Putamen (tissue), 1 donor: ENCODE measurements at regions not wholly inside any gene's neighbourhood (a gene's known extent, or its start where the extent isn't known, plus 50 kb on each side); places are given as distances from the start of the nearest gene placed in this dataset.

Source experiments
- DNase-seq: peaks from one replicate; pipeline ENCODE4 v3.0.0-alpha.2; 2016; ENCODE audit warnings: low spot score

DNA sequence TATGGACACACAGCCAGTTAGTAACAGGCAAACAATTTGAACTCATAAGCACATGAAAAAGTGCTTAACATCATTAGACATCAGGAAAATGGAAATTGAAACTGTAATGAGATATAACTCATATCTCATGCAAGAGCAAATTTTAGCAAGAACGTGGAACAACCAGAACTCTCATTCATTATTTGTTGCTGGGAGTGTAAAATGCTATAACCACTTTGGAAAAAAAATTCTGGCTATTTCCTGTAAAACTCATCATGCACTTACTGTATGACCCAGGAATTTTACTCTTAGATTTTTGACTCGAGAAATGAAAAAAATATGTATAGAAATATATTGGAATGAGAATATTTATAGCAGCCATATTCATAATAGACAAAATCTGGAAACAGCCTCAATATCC is 205.7 kb upstream of the PUM3 start:
- no peak for DNase-seq

GRCh38 chr9:3047912-3048311 is 204.0 kb upstream of the PUM3 start:
- no peak for DNase-seq

DNA sequence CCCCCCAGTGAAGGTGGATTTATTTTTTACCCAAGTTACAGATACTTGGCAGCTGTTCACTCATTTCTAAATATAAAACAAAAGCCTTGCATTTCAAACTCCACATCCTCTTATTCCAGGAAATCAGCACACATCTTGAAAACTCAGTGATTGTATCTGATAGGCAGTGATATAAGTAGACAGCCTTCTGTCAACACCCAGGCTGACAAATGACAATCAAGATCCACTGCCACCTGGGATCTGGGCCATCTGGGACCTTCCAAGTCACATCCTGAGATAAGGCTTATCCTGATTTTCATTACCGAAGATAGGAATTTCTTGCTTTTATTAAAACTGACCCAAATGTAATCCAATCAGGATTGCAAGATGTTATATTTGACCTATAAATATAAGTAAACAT is 201.3 kb upstream of the PUM3 start:
- DNase-seq: no peak

GRCh38 chr9:3043369-3043768 is 199.5 kb upstream of the PUM3 start:
- DNase-seq: peak; percentile 36

DNA sequence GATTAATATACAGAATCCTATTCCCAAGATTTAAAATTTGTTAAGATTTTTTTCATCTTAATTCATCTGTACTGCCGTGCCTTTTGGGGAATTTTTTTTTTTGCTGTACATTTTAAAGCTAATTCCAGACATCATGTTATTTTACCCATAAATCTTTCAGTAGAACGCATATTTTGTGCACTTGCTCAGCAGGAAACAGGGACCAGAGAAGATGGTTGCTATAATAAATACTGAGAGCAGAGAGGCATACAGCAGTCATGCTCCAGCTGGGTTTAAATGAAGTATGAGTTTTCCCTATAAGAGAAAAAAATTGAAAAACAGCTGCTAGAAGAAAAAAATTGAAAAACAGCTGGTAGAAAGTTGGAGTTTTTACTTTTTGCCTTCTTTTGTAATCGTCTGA is 196.9 kb upstream of the PUM3 start:
- DNase-seq: no peak

DNA sequence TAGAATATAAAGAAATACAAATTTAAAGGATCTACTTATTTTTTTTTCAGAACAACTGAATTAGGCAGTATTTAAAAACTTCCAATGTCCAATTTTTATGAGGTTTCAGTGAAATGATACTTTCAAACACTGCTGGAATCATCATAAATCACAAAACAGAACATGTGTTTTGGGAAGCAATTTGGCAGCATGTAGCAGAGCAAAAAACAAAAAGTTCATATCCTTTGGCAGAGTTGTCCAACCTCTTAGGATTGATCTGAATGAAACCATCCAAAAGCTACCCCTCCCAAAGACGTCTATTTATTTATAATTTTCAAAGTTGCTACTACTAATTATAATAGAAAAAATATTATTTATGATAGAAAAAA is 192.4 kb upstream of the PUM3 start:
- DNase-seq: no peak

DNA sequence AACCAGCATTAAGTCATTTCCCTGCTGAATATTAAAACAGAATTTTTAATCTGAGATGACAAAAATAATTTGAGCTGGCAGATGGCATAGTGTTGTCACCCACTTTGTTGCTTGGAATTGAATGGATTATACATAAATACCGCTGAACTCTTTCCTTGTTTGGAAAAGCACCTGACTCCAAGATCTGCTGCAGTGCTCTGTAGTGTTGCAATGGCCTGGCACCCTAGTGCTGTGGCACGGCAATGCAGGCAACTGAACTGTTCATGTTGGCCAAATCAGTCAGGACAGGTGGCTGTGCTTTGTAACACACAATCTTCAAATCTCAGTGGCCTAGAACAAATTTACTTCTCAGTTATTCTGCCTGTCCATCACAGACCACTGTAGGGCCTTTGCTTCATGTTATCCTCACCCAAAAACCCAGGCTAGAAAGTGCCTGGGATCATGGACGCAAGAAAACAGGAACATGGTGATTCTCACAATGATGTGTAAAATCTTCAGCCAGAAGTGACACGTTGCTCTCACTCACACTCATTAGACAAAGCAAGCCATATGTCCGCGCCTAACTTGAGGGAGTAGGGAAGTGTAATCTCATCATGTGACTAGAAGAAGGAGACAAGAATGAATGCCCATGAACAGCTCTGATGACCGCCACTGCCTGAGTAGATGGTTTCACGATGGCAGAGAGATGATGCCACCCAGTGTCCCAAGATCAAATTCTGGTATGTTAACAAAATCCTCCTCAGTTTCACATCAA is 191.9 kb upstream of the PUM3 start:
- no peak for DNase-seq

DNA sequence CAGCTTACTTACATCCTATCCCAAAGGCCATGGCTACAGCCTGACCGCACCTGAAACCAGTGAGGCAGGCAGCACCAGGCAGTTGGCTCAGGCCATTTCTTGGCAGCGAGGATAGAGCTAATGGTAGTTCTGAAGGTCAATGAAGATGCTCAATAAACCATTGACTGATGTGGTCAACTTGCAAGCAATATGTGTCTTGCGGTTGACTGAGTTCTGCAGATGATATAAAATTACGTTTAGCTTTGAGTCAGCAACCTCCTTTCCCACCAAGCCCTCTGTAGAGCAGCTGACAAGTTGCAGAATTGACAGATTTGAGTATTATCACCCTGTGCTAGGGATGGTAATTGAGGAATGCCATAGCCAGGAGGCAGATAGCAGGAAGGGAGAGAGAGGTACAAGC is 189.0 kb upstream of the PUM3 start:
- no peak for DNase-seq

DNA sequence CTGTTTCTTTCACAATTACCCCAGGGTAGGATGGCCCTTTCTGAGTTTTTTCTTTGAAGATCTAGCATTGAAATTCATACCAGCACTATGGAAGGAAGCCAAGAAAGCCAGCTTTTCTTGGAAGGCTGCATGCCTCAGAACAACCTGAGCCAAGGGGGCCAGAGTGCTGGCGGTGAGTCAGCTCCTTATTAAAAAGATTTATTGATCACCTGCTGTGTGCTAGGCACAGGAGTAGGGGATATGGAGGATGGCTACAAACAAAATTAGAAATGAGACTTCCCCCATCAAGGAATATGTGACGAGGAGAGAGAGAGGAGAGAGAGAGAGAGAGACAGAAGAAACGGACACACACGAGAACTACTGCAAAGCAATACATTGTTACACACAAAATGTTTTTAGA is 184.6 kb upstream of the PUM3 start:
- DNase-seq: no peak

GRCh38 chr9:3027210-3027609 is 183.3 kb upstream of the PUM3 start:
- no peak for DNase-seq

- peak; percentile 66 for DNase-seq
These were observed 179.6 kb upstream of the PUM3 start for GRCh38 chr9:3023449-3023848.

DNA sequence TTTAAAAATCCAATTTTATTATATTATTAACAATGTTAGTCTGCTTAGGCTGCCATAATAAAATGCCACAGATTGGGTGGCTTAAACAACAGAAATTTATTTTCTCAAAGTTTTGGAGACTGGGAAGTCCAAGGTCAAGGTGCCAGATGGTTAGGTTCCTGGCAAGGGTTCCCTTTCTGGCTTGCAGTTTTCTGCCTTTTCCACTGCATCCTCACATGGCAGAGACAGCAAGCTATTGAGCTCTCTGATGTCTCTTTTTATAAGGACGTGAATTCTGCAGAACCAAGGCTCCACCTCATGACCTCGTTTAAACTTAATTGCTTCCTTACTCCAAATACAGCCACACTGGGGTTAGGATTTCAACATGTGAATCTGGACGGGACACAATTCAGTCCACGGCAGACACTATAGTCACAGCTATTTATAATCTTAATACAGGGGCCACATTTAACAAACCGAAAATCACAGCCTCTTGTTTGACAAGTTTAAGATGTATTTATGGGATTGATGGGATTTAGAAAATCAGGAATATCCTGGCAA is 174.9 kb upstream of the PUM3 start:
- DNase-seq: no peak

DNA sequence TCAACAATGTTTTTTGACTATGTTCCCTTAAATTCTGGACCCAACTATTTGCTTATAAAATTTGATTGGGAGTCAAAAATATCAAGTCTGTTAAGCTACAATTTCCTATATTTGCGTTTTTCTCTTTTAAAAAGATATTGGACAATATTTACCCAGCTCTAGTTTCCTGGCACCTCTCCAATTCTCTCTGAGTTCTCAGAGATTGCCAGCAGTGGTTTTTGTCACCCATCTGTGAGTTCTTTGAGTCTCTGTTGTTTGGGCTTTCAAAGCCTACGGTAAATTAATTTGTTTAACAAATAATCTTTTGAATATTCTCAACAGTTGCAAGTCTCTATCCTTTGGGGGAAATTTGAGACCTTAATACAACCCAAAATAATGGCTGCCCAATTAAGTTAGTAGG is 174.2 kb upstream of the PUM3 start:
- DNase-seq: no peak

DNA sequence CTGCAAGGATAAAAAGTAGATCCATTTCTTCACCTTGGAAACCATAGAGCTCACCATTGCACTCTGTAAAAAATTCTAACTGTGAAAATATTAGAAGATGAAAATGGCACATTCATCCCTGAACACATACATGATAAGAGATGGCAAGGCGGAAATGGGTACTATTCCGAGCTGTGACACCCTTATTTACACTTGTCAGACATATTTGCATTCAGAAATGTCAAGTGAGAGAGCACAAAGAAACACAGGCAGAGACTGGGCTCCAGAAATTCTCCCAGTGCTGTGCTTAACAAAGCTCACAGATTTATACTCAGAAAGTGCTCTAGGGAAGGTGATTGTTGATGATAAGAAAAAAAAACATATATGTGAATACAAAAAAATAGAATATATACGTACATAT is 170.3 kb upstream of the PUM3 start:
- DNase-seq: no peak

DNA sequence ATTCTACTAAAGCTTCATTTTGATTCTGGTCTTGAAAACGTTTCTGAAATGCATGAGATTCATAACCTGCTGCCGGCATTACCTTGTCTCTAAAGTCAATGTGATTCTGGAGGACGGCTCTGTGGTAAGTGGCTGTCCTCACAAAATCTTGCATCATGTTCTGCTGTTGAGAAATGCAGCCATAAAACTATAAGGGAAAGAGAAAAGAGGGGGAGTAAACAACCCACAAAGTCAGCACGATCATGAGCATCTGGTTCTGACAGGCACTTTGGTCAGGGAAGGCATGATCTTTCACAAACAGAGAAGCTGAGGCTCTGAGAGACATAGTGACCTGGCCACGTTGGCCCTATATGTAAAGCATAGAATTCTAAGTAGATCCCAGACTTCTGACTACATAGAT is 168.9 kb upstream of the PUM3 start:
- DNase-seq: no peak

DNA sequence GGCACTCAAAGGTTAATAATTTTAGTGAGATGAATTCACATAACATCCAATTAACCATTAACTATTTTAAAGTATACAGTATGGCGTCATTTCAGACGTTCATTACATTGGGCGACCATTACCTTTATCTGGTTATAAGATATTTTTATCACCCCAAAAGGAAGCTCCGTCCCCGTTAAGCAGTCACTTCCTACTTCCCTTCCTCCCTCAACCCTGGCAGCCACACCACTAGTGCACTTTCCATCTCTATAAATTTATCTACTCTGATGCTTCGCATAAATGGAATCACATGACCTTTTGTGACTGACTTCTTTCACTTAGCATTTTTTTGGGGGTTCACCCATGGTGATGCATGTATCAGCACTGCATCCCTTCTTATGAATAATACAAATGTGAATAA is 168.3 kb upstream of the PUM3 start:
- no peak for DNase-seq

DNA sequence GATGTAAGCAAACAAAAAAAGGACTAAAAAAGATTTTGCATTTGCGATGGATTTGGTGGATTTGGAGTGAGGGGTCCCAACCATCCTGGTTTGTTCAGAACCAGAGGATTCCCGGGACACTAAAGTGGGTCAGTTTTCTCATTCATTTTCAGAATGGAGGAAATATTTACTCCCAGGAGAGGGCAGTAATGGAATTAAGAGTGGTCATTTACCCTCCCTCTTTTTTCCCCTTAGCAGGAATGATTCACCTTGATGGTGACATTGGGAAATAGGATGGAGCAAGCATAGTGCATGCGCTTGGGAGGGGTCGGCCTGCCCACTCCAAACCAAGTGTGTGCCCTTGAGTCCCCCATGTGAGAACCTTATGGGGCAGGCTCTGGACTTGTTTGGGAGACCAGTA is 164.2 kb upstream of the PUM3 start:
- DNase-seq: no peak

DNA sequence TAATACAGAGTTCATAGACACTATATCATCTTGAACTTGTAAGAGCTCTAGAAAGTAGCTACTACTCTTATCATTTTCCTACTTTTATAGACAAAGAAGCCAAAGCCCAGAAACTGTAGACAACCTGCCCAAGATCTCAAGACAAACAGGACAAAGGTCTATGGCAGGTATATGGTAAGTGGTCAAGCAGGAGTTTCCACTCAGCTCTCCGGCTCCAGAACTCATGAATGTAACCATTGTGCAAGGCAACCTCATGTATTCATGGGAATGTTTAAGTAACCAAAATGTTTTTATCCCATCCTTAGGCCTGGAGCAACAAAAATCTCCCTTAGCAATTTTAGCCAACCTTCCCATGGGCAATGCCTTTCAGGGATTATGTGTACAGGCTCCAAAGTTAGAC is 163.4 kb upstream of the PUM3 start:
- DNase-seq: no peak

- no peak for DNase-seq
These were observed 163.0 kb upstream of the PUM3 start for GRCh38 chr9:3006851-3007250.

GRCh38 chr9:3004572-3004971 is 160.7 kb upstream of the PUM3 start:
- no peak for DNase-seq

DNA sequence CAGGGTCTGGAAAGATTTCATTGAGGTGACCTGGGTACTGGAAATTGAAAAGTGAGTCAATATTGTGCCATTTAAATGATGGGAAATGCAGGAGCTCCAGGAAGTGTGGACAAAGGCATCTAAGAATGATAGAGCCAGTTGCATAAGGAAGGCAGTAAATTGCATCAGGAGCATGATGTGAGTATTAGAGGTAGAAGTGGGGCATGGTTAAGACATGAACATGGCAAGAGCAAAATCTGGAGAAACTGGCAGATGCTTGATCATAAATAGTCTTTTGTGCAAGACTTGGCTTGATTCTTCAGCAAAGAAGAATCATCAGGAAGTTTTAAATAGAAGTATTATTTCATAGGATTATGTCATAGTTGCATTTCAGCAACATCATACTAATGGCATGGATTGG is 157.4 kb upstream of the PUM3 start:
- no peak for DNase-seq

DNA sequence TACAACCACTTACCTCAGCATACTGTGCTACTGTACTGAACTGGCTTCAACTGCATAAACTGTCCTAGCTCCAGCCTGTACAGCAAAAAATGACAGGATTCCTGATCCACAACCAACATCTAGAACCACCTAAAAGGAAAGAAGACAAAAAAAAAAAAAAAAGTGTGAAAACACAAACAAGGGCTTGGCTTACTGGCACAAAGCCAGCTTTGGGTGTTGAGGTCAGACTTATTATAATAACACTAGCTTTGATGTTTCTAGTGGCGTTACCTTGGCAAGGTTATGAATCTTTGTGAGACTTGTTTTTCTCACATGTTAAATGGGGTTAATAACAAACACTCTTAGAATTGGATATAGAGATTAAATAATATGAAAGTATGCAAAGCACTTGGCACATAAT is 148.5 kb upstream of the PUM3 start:
- no peak for DNase-seq

DNA sequence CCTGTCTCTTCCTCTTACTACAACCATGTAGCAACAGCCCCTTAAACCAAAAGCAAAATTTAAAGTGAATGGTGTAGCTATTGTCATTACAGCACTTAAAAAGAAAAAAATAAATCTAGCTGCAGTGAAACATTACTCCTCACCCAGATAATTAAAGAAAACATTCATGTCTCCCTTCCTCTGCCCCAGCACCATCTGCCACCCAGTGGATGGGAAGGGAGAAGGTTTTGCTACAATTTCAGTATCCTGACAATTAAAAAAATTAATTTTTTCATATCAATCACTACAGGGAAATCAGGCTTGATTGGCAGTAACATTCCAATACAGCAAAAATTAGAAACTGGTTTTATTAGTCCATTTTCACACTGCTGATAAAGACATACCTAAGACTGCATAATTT is 147.4 kb upstream of the PUM3 start:
- DNase-seq: no peak

- DNase-seq: no peak
These were observed 143.8 kb upstream of the PUM3 start for GRCh38 chr9:2987679-2988078.
